Astrocyte (in vitro differentiated cells and primary cell): ENCODE measurements at regions not wholly inside any gene's neighbourhood (a gene's known extent, or its start where the extent isn't known, plus 50 kb on each side); places are given as distances from the start of the nearest gene placed in this dataset.

Source experiments
- CTCF ChIP-seq: IDR thresholded peaks from 2 replicates; pipeline ENCODE4 v1.5.1; 2011; ENCODE audit warnings: low read depth, mild to moderate bottlenecking, inconsistent platforms, low read length, moderate library complexity; ENCODE audit not compliant: insufficient read depth
- EZH2 ChIP-seq: IDR thresholded peaks from 2 replicates; pipeline ENCODE4 v1.6.1; 2012; ENCODE audit warnings: mild to moderate bottlenecking, low read length, inconsistent platforms; ENCODE audit not compliant: insufficient read depth

GRCh38 chr5:74274326-74274725, 366.2 kb downstream of the ENC1 start:
- no peak for TF ChIP-seq EZH2
- TF ChIP-seq CTCF: no peak
